WTC11 (cell line): ENCODE measurements at regions not wholly inside any gene's neighbourhood (a gene's known extent, or its start where the extent isn't known, plus 50 kb on each side); places are given as distances from the start of the nearest gene placed in this dataset.

ENCODE experiments used
- ATF1 ChIP-seq: sonication (generic); formaldehyde crosslinking; IDR thresholded peaks from 2 replicates; pipeline ENCODE4 v1.8.1; 2023; ENCODE audit warnings: mild to moderate bottlenecking, moderate library complexity, missing genetic modification reagents
- JUN ChIP-seq: sonication (generic); formaldehyde crosslinking; IDR thresholded peaks from 2 replicates; pipeline ENCODE4 v1.8.0; 2023; ENCODE audit warnings: mild to moderate bottlenecking, missing genetic modification reagents
- RELA ChIP-seq: sonication (generic); formaldehyde crosslinking; IDR thresholded peaks from 2 replicates; pipeline ENCODE4 v1.8.1; 2022; ENCODE audit warnings: missing genetic modification reagents, mild to moderate bottlenecking, borderline replicate concordance
- ZNF423 ChIP-seq: fragments of 250-450 bp; sonication (Bioruptor Pico); IDR thresholded peaks from 2 replicates; pipeline ENCODE4 v2.1.2; 2022; ENCODE audit warnings: mild to moderate bottlenecking, moderate library complexity
- TF ChIP-seq, protein P1 (sequence below): sonication (generic); formaldehyde crosslinking; IDR thresholded peaks from 2 replicates; pipeline ENCODE4 v1.8.0; 2022; ENCODE audit warnings: mild to moderate bottlenecking, missing genetic modification reagents
- TF ChIP-seq, protein P2 (sequence below): fragments of 200-600 bp; IDR thresholded peaks from 2 replicates; pipeline ENCODE4 v1.8.0; 2022; ENCODE audit warnings: antibody characterized with exemption

DNA sequence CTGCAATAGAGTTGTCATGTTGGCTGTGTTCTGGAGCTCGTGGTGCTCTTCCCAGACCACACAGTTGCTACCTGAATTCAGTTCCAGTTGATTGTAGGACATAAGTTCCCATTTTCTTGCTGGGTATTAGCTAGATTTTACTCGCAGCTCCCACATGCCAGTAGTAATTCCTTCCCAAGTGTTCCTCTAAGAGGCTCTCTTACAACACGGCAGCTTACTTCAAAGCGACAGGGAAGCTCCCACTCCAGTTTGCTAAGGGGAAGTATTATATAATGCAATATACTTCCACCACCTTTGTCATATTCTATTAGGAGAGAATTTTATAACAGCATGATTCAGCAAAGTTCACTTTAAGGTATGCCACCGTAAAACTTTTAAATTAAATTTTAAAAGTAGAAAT lies 623.0 kb downstream of the SLCO4C1 start:
- TF ChIP-seq ZNF423 (CRISPR knock-in tag): no peak
- no peak for TF ChIP-seq RELA
- TF ChIP-seq, protein P1, sequence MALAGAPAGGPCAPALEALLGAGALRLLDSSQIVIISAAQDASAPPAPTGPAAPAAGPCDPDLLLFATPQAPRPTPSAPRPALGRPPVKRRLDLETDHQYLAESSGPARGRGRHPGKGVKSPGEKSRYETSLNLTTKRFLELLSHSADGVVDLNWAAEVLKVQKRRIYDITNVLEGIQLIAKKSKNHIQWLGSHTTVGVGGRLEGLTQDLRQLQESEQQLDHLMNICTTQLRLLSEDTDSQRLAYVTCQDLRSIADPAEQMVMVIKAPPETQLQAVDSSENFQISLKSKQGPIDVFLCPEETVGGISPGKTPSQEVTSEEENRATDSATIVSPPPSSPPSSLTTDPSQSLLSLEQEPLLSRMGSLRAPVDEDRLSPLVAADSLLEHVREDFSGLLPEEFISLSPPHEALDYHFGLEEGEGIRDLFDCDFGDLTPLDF (CRISPR knock-in tag): no peak
- TF ChIP-seq JUN: no peak
- TF ChIP-seq, protein P2, sequence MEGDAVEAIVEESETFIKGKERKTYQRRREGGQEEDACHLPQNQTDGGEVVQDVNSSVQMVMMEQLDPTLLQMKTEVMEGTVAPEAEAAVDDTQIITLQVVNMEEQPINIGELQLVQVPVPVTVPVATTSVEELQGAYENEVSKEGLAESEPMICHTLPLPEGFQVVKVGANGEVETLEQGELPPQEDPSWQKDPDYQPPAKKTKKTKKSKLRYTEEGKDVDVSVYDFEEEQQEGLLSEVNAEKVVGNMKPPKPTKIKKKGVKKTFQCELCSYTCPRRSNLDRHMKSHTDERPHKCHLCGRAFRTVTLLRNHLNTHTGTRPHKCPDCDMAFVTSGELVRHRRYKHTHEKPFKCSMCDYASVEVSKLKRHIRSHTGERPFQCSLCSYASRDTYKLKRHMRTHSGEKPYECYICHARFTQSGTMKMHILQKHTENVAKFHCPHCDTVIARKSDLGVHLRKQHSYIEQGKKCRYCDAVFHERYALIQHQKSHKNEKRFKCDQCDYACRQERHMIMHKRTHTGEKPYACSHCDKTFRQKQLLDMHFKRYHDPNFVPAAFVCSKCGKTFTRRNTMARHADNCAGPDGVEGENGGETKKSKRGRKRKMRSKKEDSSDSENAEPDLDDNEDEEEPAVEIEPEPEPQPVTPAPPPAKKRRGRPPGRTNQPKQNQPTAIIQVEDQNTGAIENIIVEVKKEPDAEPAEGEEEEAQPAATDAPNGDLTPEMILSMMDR: no peak
- no peak for TF ChIP-seq ATF1 (CRISPR knock-in tag)
